ENCODE measurements at regions not wholly inside any gene's neighbourhood (a gene's known extent, or its start where the extent isn't known, plus 50 kb on each side); places are given as distances from the start of the nearest gene placed in this dataset.

DNA sequence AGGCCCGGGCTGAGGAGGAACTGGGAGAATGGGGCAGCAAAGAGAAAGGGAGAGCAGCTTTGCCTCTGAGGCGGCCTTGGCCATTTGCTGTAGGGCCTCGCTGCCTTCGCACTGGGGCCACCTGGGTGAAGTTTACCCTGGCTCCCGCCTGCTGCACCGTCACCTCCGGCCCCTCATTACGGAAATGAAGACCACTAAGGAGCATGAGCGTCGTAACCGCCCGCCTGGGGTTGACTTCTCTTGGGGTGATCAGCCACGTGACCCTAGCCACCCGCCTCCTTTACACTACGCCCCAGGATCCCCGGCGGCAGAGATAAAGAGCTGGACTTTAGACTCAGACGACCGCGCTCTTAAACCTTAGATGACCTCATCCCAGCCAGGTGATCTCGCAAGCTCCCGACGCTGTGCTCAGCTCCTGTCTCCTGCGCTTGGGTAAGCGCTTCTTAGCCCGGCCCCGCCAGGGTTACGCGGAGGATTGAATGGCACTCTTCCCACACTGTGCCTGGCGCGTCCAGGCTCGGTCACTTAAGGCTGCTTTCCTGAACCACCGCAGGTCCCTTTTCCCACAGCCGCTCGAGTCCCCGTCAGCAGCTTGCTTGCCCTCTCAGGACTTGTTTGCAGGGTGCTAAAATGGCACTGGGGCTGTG, 107.9 kb upstream of the LARP1 start:
- H3K9me3 ChIP-seq (ENCODE audit: insufficient read depth, low read depth, low read length) = no peaks in the 10 kb centered on the region

DNA sequence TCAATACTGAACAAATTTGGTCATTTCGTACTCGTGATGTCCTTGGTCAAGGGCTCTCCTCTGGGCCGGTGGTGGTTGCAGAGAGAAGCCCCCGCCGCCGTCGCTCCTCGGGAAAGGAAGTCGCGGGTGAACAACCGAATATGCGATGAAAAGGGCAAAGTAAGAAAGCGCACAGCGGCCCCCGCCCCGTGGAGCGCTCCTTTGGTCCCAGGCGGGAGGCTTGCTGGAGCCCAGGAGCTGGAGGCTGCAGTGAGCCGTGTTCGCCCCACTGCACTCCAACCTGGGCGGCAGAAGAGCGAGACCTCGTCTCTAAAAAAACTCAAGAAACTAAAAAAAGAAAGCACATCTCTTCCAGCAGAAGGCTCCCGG, 108.4 kb upstream of the LARP1 start:
- Histone ChIP-seq H3K36me3 (ENCODE audit: insufficient read depth, low read length) (no peaks in the 10 kb centered on the region), H3K27me3 (ENCODE audit: insufficient read depth, low read length) (no peaks in the 10 kb centered on the region), H3K4me3 (ENCODE audit: insufficient read depth, low read depth, low read length) (peak overlapping the region; percentile 41), H3K4me2 (ENCODE audit: low read length) (peak overlapping the region; percentile 88), H3K9ac (ENCODE audit: low read length) (peak overlapping the region; percentile 36), H3K79me2 (ENCODE audit: insufficient read depth, low read length) (no peaks in the 10 kb centered on the region), H2AFZ (ENCODE audit: low read depth, low read length) (peak overlapping the region; percentile 92), H3K27ac (ENCODE audit: low read depth, low read length) (no peak overlapping the region), H3K9me3 (ENCODE audit: insufficient read depth, low read depth, low read length) (no peaks in the 10 kb centered on the region), H4K20me1 (ENCODE audit: insufficient read depth, low read length) (no peaks in the 10 kb centered on the region), H3K4me1 (ENCODE audit: insufficient read depth, low read length) (peaks cover 9% of the 10 kb centered on the region)
- DNase-seq (ENCODE audit: low read depth) (no peak), FAIRE-seq (no peak)
- Mint-ChIP-seq H3K27ac (ENCODE audit: unreplicated experiment) (no peak overlapping the region), H3K4me3 (ENCODE audit: unreplicated experiment) (no peak overlapping the region), H3K9me3 (ENCODE audit: unreplicated experiment) (peaks cover 17% of the 10 kb centered on the region), H3K36me3 (ENCODE audit: low read depth, unreplicated experiment) (no peaks in the 10 kb centered on the region), H3K4me1 (ENCODE audit: low read depth, unreplicated experiment) (no peaks in the 10 kb centered on the region), H3K27me3 (ENCODE audit: low read depth, unreplicated experiment) (peaks cover 11% of the 10 kb centered on the region)
- TF ChIP-seq, protein P1, sequence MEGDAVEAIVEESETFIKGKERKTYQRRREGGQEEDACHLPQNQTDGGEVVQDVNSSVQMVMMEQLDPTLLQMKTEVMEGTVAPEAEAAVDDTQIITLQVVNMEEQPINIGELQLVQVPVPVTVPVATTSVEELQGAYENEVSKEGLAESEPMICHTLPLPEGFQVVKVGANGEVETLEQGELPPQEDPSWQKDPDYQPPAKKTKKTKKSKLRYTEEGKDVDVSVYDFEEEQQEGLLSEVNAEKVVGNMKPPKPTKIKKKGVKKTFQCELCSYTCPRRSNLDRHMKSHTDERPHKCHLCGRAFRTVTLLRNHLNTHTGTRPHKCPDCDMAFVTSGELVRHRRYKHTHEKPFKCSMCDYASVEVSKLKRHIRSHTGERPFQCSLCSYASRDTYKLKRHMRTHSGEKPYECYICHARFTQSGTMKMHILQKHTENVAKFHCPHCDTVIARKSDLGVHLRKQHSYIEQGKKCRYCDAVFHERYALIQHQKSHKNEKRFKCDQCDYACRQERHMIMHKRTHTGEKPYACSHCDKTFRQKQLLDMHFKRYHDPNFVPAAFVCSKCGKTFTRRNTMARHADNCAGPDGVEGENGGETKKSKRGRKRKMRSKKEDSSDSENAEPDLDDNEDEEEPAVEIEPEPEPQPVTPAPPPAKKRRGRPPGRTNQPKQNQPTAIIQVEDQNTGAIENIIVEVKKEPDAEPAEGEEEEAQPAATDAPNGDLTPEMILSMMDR (IDR thresholded peaks at IDR 0.05; ENCODE audit: insufficient read depth, low read depth, low read length) = no peak
- TF ChIP-seq EZH2 (IDR thresholded peaks at IDR 0.05; ENCODE audit: insufficient read depth, low read length) = no peak

More for the DNA sequence above, 107.9 kb upstream of the LARP1 start:
- DNase-seq (ENCODE audit: low read depth) (peak; percentile 26), FAIRE-seq (no peak)
- H3K9me3 Mint-ChIP-seq (ENCODE audit: unreplicated experiment) = peaks cover 14% of the 10 kb centered on the region
- no peaks in the 10 kb centered on the region for H3K36me3 Mint-ChIP-seq (ENCODE audit: low read depth, unreplicated experiment)
- H4K20me1 ChIP-seq (ENCODE audit: insufficient read depth, low read length) = no peaks in the 10 kb centered on the region
- H3K4me1 ChIP-seq (ENCODE audit: insufficient read depth, low read length) = peaks cover 9% of the 10 kb centered on the region
- H3K4me3 Mint-ChIP-seq (ENCODE audit: unreplicated experiment) = no peak overlapping the region
- H3K79me2 ChIP-seq (ENCODE audit: insufficient read depth, low read length) = no peaks in the 10 kb centered on the region
- no peaks in the 10 kb centered on the region for H3K27me3 ChIP-seq (ENCODE audit: insufficient read depth, low read length)
- no peaks in the 10 kb centered on the region for H3K36me3 ChIP-seq (ENCODE audit: insufficient read depth, low read length)
- TF ChIP-seq, protein P1 (IDR thresholded peaks at IDR 0.05; ENCODE audit: insufficient read depth, low read depth, low read length) = no peak
- TF ChIP-seq EZH2 (IDR thresholded peaks at IDR 0.05; ENCODE audit: insufficient read depth, low read length) = peak; percentile 26
- H3K27me3 Mint-ChIP-seq (ENCODE audit: low read depth, unreplicated experiment) = peaks cover 11% of the 10 kb centered on the region
- no peak overlapping the region for H3K27ac Mint-ChIP-seq (ENCODE audit: unreplicated experiment)
- H3K27ac ChIP-seq (ENCODE audit: low read depth, low read length) = no peak overlapping the region
- no peaks in the 10 kb centered on the region for H3K4me1 Mint-ChIP-seq (ENCODE audit: low read depth, unreplicated experiment)
- peak overlapping the region; percentile 41 for H3K4me3 ChIP-seq (ENCODE audit: insufficient read depth, low read depth, low read length)
- H2AFZ ChIP-seq (ENCODE audit: low read depth, low read length) = peak overlapping the region; percentile 92
- H3K9ac ChIP-seq (ENCODE audit: low read length) = peak overlapping the region; percentile 36
- peak overlapping the region; percentile 88 for H3K4me2 ChIP-seq (ENCODE audit: low read length)

DNA sequence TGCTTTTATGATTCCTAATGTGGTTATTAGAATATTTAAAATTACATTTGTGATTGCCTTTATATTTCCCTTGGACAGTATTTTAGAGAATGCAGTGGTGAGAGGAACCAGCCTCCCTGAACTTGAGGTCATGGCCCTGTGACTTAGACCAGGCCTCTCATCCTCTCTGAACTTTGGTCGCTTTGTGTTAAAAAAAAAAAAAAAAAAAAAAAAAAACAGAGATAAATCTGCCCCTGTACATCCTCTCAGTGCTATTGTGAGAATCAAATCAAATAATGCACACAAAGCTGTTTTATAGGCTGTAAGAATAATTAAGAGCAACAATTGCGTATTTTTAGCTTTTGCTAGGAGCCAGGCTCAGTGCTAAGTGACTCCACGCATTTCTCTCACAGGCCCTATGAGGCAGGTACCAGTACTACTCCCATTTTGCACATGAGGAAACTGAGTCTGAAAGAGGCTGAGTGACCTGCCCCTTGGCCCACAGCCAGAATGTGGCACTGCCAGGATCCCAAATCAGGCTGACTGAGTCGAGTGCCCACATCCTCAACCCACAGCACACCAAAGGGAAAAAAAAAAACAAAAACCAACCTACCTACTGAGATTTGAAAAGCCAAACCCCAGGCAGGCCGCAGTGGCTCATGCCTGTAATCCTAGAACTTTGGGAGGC, 110.3 kb upstream of the LARP1 start:
- Histone ChIP-seq H3K79me2 (ENCODE audit: insufficient read depth, low read length) (no peaks in the 10 kb centered on the region), H3K27ac (ENCODE audit: low read depth, low read length) (no peak overlapping the region), H3K9me3 (ENCODE audit: insufficient read depth, low read depth, low read length) (no peaks in the 10 kb centered on the region), H3K36me3 (ENCODE audit: insufficient read depth, low read length) (no peaks in the 10 kb centered on the region), H2AFZ (ENCODE audit: low read depth, low read length) (no peak overlapping the region), H3K9ac (ENCODE audit: low read length) (no peak overlapping the region), H3K27me3 (ENCODE audit: insufficient read depth, low read length) (no peaks in the 10 kb centered on the region), H3K4me1 (ENCODE audit: insufficient read depth, low read length) (peaks cover 9% of the 10 kb centered on the region), H3K4me3 (ENCODE audit: insufficient read depth, low read depth, low read length) (no peak overlapping the region), H3K4me2 (ENCODE audit: low read length) (no peak overlapping the region), H4K20me1 (ENCODE audit: insufficient read depth, low read length) (no peaks in the 10 kb centered on the region)
- no peak overlapping the region for H3K27ac Mint-ChIP-seq (ENCODE audit: unreplicated experiment)
- peaks cover 11% of the 10 kb centered on the region for H3K27me3 Mint-ChIP-seq (ENCODE audit: low read depth, unreplicated experiment)
- DNase-seq (ENCODE audit: low read depth) (no peak), FAIRE-seq (no peak)
- H3K4me1 Mint-ChIP-seq (ENCODE audit: low read depth, unreplicated experiment) = no peaks in the 10 kb centered on the region
- peaks cover 17% of the 10 kb centered on the region for H3K9me3 Mint-ChIP-seq (ENCODE audit: unreplicated experiment)
- TF ChIP-seq EZH2 (IDR thresholded peaks at IDR 0.05; ENCODE audit: insufficient read depth, low read length) = no peak
- TF ChIP-seq, protein P1 (IDR thresholded peaks at IDR 0.05; ENCODE audit: insufficient read depth, low read depth, low read length) = no peak
- H3K36me3 Mint-ChIP-seq (ENCODE audit: low read depth, unreplicated experiment) = no peaks in the 10 kb centered on the region
- no peak overlapping the region for H3K4me3 Mint-ChIP-seq (ENCODE audit: unreplicated experiment)
